Heart left ventricle (tissue), 16 donors: ENCODE measurements at regions not wholly inside any gene's neighbourhood (a gene's known extent, or its start where the extent isn't known, plus 50 kb on each side); places are given as distances from the start of the nearest gene placed in this dataset.
A peak's percentile ranks its signal among the peaks of the same experiment; 100 is the strongest.

Experiments
- ATAC-seq, 4 donors: fragments of 200-7000 bp; cut with Tn5 transposase; one replicate each; pipeline ENCODE4 v1.9.1; 2020 to 2022; ENCODE audit warnings: moderate library complexity in 4 of 4, mild to moderate bottlenecking in 3 of 4, moderate number of reproducible peaks in 1 of 4
- DNase-seq, 5 donors: peaks; one replicate each; pipeline ENCODE4 v3.0.0-alpha.2; 2020
- H3K27ac ChIP-seq, 12 donors: fragments of 200-600 bp; sonication (generic) in 4 of 12; one replicate each; pipeline versions ENCODE4 v1.5.0 to v1.8.0; 2016 to 2022; ENCODE audit warnings: mild to moderate bottlenecking in 2 of 12
- H3K27me3 ChIP-seq, 9 donors: fragments of 200-600 bp; sonication (generic) in 2 of 9; one replicate each; pipeline versions ENCODE4 v1.5.1 to v1.8.0; 2016 to 2022; ENCODE audit warnings: mild to moderate bottlenecking in 3 of 9
- H3K36me3 ChIP-seq, 9 donors: fragments of 200-600 bp; sonication (generic) in 2 of 9; one replicate each; pipeline versions ENCODE4 v1.5.0 to v1.8.0; 2018 to 2022; ENCODE audit warnings: mild to moderate bottlenecking in 2 of 9
- H3K4me1 ChIP-seq, 12 donors: fragments of 200-600 bp; sonication (generic) in 4 of 12; one replicate each; pipeline versions ENCODE4 v1.5.0 to v1.8.0; 2016 to 2022; ENCODE audit warnings: mild to moderate bottlenecking in 3 of 12
- H3K4me3 ChIP-seq, 12 donors: fragments of 200-600 bp; sonication (generic) in 4 of 12; one replicate each; pipeline versions ENCODE4 v1.5.0 to v1.8.0; 2017 to 2022; ENCODE audit warnings: mild to moderate bottlenecking in 9 of 12, moderate library complexity in 4 of 12
- H3K9me3 ChIP-seq, 12 donors: fragments of 200-600 bp; sonication (generic) in 4 of 12; one replicate each; pipeline versions ENCODE4 v1.5.0 to v1.8.0; 2016 to 2022; ENCODE audit warnings: mild to moderate bottlenecking in 1 of 12
- CTCF ChIP-seq, 12 donors: fragments of 200-600 bp; sonication (generic) in 4 of 12; IDR thresholded peaks; one replicate each; pipeline versions ENCODE4 v1.5.0 to v1.8.0; 2018 to 2022; ENCODE audit warnings: antibody characterized with exemption in 12 of 12, mild to moderate bottlenecking in 5 of 12
- POLR2A ChIP-seq, 2 donors: fragments of 450-650 bp; IDR thresholded peaks; one replicate each; pipeline ENCODE4 v1.6.1; 2017; ENCODE audit warnings: antibody characterized with exemption in 2 of 2, mild to moderate bottlenecking in 2 of 2, moderate library complexity in 2 of 2
- WGBS, 4 donors: extraction: QIAGEN DNeasy Blood & Tissue Kit in 2 of 4; methylation state at CpG; one replicate each; pipeline versions ENCODE4 v1.1.5 to v1.1.7; 2013 to 2018; 5-methylcytosine and 5-hydroxymethylcytosine counted together
- intact Hi-C, 10 donors: fragments of 100-400 bp; cut with DNase I; formaldehyde crosslinking; loops; one replicate each; pipeline versions ENCODE4 v1.11.1 to v1.14.2; 2022
- donor health status: ischemic (EF 13 %, LVEDD 7.1; RV severe dilation, severe dysfunction).
- donor health status: healthy with polysubstance abuse.
- donor health status: DM: no; HTN: yes; CAD: no.
- donor health status: DM: no; HTN: no; CAD: no.
- donor health status: ischemic (EF 25% LVEDD 6.9; RV normal size, moderate dysfunction).
- donor health status: ischemic (EF 25% LVEDD 5.7; RV mildly dilated, moderate dysfunction).
- donor health status: healthy.
- donor health status: DM: yes; HTN: yes; CAD: no.
- donor health status: ischemic (EF 35%, LVEDD 5.7; RV mildly dilated, moderate dysfunction).
- donor health status: nonischemic (EF 11% LVEDD 7.7; RV severe dilation, severe dysfunction).
- donor health status: DM: yes; HTN: yes; CAD: no.
- donor health status: PGD.
- donor health status: ischemic (EF 29% LVEDD 5.4; RV normal size, mild dysfunction).
- donor health status: nonischemic (EF 23%, LVEDD 6.1; RV moderate dilation, normal function).

DNA sequence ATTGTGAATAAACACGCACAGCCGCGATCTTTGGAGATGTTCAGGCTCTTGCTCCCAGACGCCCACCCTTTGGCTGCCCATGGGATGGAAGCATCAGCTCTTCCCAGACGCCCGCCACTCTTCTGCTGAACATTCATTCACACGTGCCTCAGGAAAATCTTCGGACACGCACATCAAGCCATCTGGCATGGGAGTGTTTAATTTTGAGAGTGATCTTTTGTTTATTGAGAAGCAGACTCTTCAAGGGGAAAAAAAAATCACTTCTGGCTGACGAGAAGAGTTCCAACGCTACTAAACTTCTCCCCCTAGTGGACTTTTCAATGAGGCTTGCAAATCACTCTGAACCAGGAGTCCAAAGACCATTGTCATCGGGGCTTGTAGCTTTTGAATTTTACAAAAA, 62.0 kb upstream of the NUDT7 start:
- intact Hi-C loops, result loop anchor here in 8 of 10 donors (1.0 to 5.0 kb wide), 7 partner anchors 58 to 428 kb away; no protein-coding TSS in a partner anchor

DNA sequence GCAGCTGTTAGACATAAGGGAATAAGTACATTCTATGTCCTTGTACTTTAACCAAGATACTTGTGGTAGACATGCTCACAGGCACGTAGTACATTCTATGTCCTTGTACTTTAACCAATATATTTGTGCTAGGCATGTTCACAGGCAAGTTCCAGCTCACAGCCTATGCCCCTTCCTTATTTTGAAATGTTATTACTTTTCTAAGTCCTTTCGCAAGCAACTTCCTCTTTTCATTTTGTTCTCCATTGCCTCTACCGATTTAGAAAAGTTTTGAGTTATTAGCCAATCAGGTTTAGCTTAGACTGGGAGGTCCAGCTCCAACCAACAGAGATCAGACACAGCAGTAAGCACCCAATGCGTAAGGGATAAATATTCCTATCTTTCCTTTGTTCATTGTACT, 60.1 kb upstream of the NUDT7 start:
- WGBS, 4 donors, result 85 to 90% (median 89%) methylated on average over 4 of the region's 4 CpGs
- Histone ChIP-seq H3K9me3 (peaks cover 0 to 17% (median 5%) of the 10 kb centered on the region in 12 donors), H3K4me1 (peaks cover 0 to 2% (median 0%) of the 10 kb centered on the region in 12 donors), H3K27ac (no peak overlapping the region), H3K27me3 (peaks cover 0 to 7% (median 0%) of the 10 kb centered on the region in 9 donors), H3K4me3 (no peak overlapping the region), H3K36me3 (no peaks in the 10 kb centered on the region)
- TF ChIP-seq POLR2A (IDR thresholded peaks at IDR 0.05), result no peak
- no peak for TF ChIP-seq CTCF (IDR thresholded peaks at IDR 0.05)
- intact Hi-C loops, result loop anchor here in 8 of 10 donors (5.0 kb wide), 5 partner anchors 60 to 430 kb away; no protein-coding TSS in a partner anchor
- ATAC-seq (no peak), DNase-seq (no peak)

More for the DNA sequence above, 62.0 kb upstream of the NUDT7 start:
- DNase-seq (no peak), ATAC-seq (peak in 1 of 4 donors; percentile 30)
- no peaks in the 10 kb centered on the region for H3K36me3 ChIP-seq
- peaks cover 0 to 17% (median 5%) of the 10 kb centered on the region in 12 donors for H3K9me3 ChIP-seq
- no peak overlapping the region for H3K4me3 ChIP-seq
- H3K4me1 ChIP-seq, result peaks cover 0 to 2% (median 0%) of the 10 kb centered on the region in 12 donors
- no peak overlapping the region for H3K27ac ChIP-seq
- whole genome bisulfite sequencing, 4 donors, result 31 to 39% (median 36%) methylated on average over 12 of the region's 12 CpGs
- TF ChIP-seq POLR2A (IDR thresholded peaks at IDR 0.05), result no peak
- TF ChIP-seq CTCF (IDR thresholded peaks at IDR 0.05), result peak; percentile 24 to 63 (median 46)
- H3K27me3 ChIP-seq, result peaks cover 0 to 9% (median 0%) of the 10 kb centered on the region in 9 donors

- TF ChIP-seq POLR2A (IDR thresholded peaks at IDR 0.05) (no peak), CTCF (IDR thresholded peaks at IDR 0.05) (no peak)
- Histone ChIP-seq H3K27me3 (peaks cover 0 to 5% (median 0%) of the 10 kb centered on the region in 9 donors), H3K4me3 (no peak overlapping the region), H3K36me3 (no peaks in the 10 kb centered on the region), H3K4me1 (peaks cover 0 to 2% (median 0%) of the 10 kb centered on the region in 12 donors), H3K9me3 (peaks cover 0 to 17% (median 5%) of the 10 kb centered on the region in 12 donors), H3K27ac (no peak overlapping the region)
- 73 to 87% (median 85%) methylated on average over 2 of the region's 2 CpGs for WGBS, 4 donors
- intact Hi-C loops, result loop anchor here in 8 of 10 donors (5.0 kb wide), 5 partner anchors 61 to 431 kb away; no protein-coding TSS in a partner anchor
- ATAC-seq, result no peak
- no peak for DNase-seq
Observed at GRCh38 chr16:77663711-77664110, 58.6 kb upstream of the NUDT7 start.

- H3K4me1 ChIP-seq, result no peaks in the 10 kb centered on the region
- H3K27me3 ChIP-seq, result peaks cover 0 to 19% (median 0%) of the 10 kb centered on the region in 9 donors
- peaks cover 0 to 15% (median 5%) of the 10 kb centered on the region in 12 donors for H3K9me3 ChIP-seq
- TF ChIP-seq CTCF (IDR thresholded peaks at IDR 0.05), result no peak
- WGBS, 4 donors, result 80 to 83% (median 81%) methylated on average over 3 of the region's 3 CpGs
- intact Hi-C loops, result no loop called here
- H3K4me3 ChIP-seq, result no peak overlapping the region
- ATAC-seq, result no peak
- H3K36me3 ChIP-seq, result no peaks in the 10 kb centered on the region
- no peak overlapping the region for H3K27ac ChIP-seq
- DNase-seq, result no peak
Observed at GRCh38 chr16:77666771-77667170, 55.5 kb upstream of the NUDT7 start.
